Testis (tissue), 2 donors: ENCODE measurements at regions not wholly inside any gene's neighbourhood (a gene's known extent, or its start where the extent isn't known, plus 50 kb on each side); places are given as distances from the start of the nearest gene placed in this dataset.
"Not testable (repeated sequence)": the region's sequence is repeated elsewhere in the genome, so short reads cannot be mapped to it uniquely, and the experiment has no call there.

ENCODE experiments used
- DNase-seq: peaks from one replicate; pipeline ENCODE4 v3.0.0-alpha.2; 2019
- H3K27ac ChIP-seq, 2 donors: fragments of 200-600 bp; sonication (generic); one replicate each; pipeline ENCODE4 v1.5.1; 2019
- H3K27me3 ChIP-seq: fragments of 200-600 bp; sonication (generic); one replicate; pipeline ENCODE4 v1.5.1; 2019
- H3K36me3 ChIP-seq: fragments of 200-600 bp; sonication (generic); one replicate; pipeline ENCODE4 v1.5.1; 2017; ENCODE audit warnings: low read depth; ENCODE audit errors: missing control alignments
- H3K4me1 ChIP-seq: fragments of 200-600 bp; sonication (generic); one replicate; pipeline ENCODE4 v1.5.1; 2019
- H3K4me3 ChIP-seq, 2 donors: fragments of 200-600 bp; sonication (generic); one replicate each; pipeline ENCODE4 v1.5.1; 2017 to 2019
- H3K9me3 ChIP-seq: fragments of 200-600 bp; sonication (generic); one replicate; pipeline ENCODE4 v1.5.1; 2017
- CTCF ChIP-seq, 3 experiments: fragments of 450-650 bp in 2 of 3; fragments of 200-600 bp in 1 of 3; sonication (generic) in 1 of 3; IDR thresholded peaks; one replicate each; pipeline ENCODE4 v1.5.1; 2016 to 2019; ENCODE audit warnings: antibody characterized with exemption in 3 of 3, mild to moderate bottlenecking in 2 of 3, moderate library complexity in 1 of 3
- POLR2A ChIP-seq: fragments of 450-650 bp; IDR thresholded peaks from one replicate; pipeline ENCODE4 v1.6.1; 2017; ENCODE audit warnings: antibody characterized with exemption, mild to moderate bottlenecking, moderate library complexity
- WGBS, 2 donors: methylation state at CpG; one replicate each; pipeline ENCODE4 v1.1.5; 2018; 5-methylcytosine and 5-hydroxymethylcytosine counted together
- intact Hi-C: fragments of 100-400 bp; cut with DNase I; formaldehyde crosslinking; loops from one replicate; pipeline ENCODE4 v1.15.1; 2023; ENCODE audit warnings: low total_unique reads

GRCh38 chr3:10109-10996 lies 186.2 kb upstream of the CHL1 start:
- H3K4me3 ChIP-seq, DNase-seq, H3K9me3 ChIP-seq, H3K27me3 ChIP-seq, H3K4me1 ChIP-seq, H3K27ac ChIP-seq, intact Hi-C loops, H3K36me3 ChIP-seq: not testable (repeated sequence)
- no CpG with 5 or more reads among the region's 15 CpGs for WGBS, 2 donors

GRCh38 chr3:11734-12133 lies 184.8 kb upstream of the CHL1 start:
- TF ChIP-seq CTCF (IDR thresholded peaks at IDR 0.05) (no peak), POLR2A (no peak)
- peak; percentile 44 for DNase-seq
- WGBS, 2 donors = 47 to 60% methylated on average over 5 to 22 of the region's 22 CpGs
- no peaks in the 10 kb centered on the region for H3K9me3 ChIP-seq
- no peak overlapping the region for H3K27ac ChIP-seq
- no peaks in the 10 kb centered on the region for H3K27me3 ChIP-seq
- no peaks in the 10 kb centered on the region for H3K36me3 ChIP-seq
- intact Hi-C loops = no loop called here
- H3K4me1 ChIP-seq = no peaks in the 10 kb centered on the region
- H3K4me3 ChIP-seq = no peak overlapping the region

- H3K4me1 ChIP-seq = no peaks in the 10 kb centered on the region
- H3K36me3 ChIP-seq = no peaks in the 10 kb centered on the region
- intact Hi-C loops = no loop called here
- H3K27ac ChIP-seq = no peak overlapping the region
- no peaks in the 10 kb centered on the region for H3K27me3 ChIP-seq
- 78 to 83% methylated on average over 3 of the region's 3 CpGs for WGBS, 2 donors
- TF ChIP-seq POLR2A (no peak), CTCF (IDR thresholded peaks at IDR 0.05) (no peak)
- H3K4me3 ChIP-seq = no peak overlapping the region
- DNase-seq = no peak
- no peaks in the 10 kb centered on the region for H3K9me3 ChIP-seq
Observed at GRCh38 chr3:14652-15051, 181.9 kb upstream of the CHL1 start.

GRCh38 chr3:16366-16765 lies 180.2 kb upstream of the CHL1 start:
- H3K9me3 ChIP-seq = no peaks in the 10 kb centered on the region
- TF ChIP-seq POLR2A (no peak), CTCF (IDR thresholded peaks at IDR 0.05) (no peak)
- no peaks in the 10 kb centered on the region for H3K27me3 ChIP-seq
- H3K27ac ChIP-seq = no peak overlapping the region
- intact Hi-C loops = no loop called here
- H3K4me3 ChIP-seq = no peak overlapping the region
- WGBS, 2 donors = 76 to 83% methylated on average over 2 of the region's 2 CpGs
- DNase-seq = no peak
- H3K36me3 ChIP-seq = no peaks in the 10 kb centered on the region
- H3K4me1 ChIP-seq = no peaks in the 10 kb centered on the region

GRCh38 chr3:20421-20820 lies 176.1 kb upstream of the CHL1 start:
- no peaks in the 10 kb centered on the region for H3K27me3 ChIP-seq
- H3K4me3 ChIP-seq = no peak overlapping the region
- no peaks in the 10 kb centered on the region for H3K9me3 ChIP-seq
- TF ChIP-seq CTCF (IDR thresholded peaks at IDR 0.05) (no peak), POLR2A (no peak)
- no peak overlapping the region for H3K27ac ChIP-seq
- no peak for DNase-seq
- intact Hi-C loops = no loop called here
- H3K36me3 ChIP-seq = no peaks in the 10 kb centered on the region
- H3K4me1 ChIP-seq = no peaks in the 10 kb centered on the region
